Vagina (tissue), 2 donors: ENCODE measurements at regions not wholly inside any gene's neighbourhood (a gene's known extent, or its start where the extent isn't known, plus 50 kb on each side); places are given as distances from the start of the nearest gene placed in this dataset.

Experiments used
- DNase-seq, 2 donors: peaks; one replicate each; pipeline ENCODE4 v3.0.0-alpha.2; 2017; ENCODE audit errors: extremely low spot score in 2 of 2
- H3K27ac ChIP-seq: fragments of 200-600 bp; sonication (generic); one replicate; pipeline ENCODE4 v1.5.1; 2019
- H3K27me3 ChIP-seq: fragments of 200-600 bp; sonication (generic); one replicate; pipeline ENCODE4 v1.5.1; 2019
- H3K36me3 ChIP-seq, 2 donors: fragments of 200-600 bp; sonication (generic); one replicate each; pipeline ENCODE4 v1.5.1; 2017 to 2019
- H3K4me1 ChIP-seq: fragments of 200-600 bp; sonication (generic); one replicate; pipeline ENCODE4 v1.5.1; 2019
- H3K4me3 ChIP-seq, 2 donors: fragments of 200-600 bp; sonication (generic); 1 replicate in 1 of 2; 2 replicates in 1 of 2; pipeline ENCODE4 v1.5.1; 2016 to 2019
- H3K9me3 ChIP-seq: fragments of 200-600 bp; sonication (generic); one replicate; pipeline ENCODE4 v1.5.1; 2019
- CTCF ChIP-seq, 3 experiments: fragments of 450-650 bp in 2 of 3; fragments of 200-600 bp in 1 of 3; sonication (generic) in 1 of 3; IDR thresholded peaks; one replicate each; pipeline ENCODE4 v1.5.1; 2017 to 2019; ENCODE audit warnings: antibody characterized with exemption in 3 of 3, mild to moderate bottlenecking in 2 of 3, moderate library complexity in 2 of 3
- POLR2A ChIP-seq, 2 donors: fragments of 450-650 bp; IDR thresholded peaks; one replicate each; pipeline ENCODE4 v1.6.1; 2017; ENCODE audit warnings: antibody characterized with exemption in 2 of 2, mild to moderate bottlenecking in 2 of 2, moderate library complexity in 2 of 2
- POLR2AphosphoS5 ChIP-seq, 2 donors: sonication (generic); formaldehyde crosslinking; IDR thresholded peaks; one replicate each; pipeline ENCODE4 v1.9.0; 2017; ENCODE audit warnings: antibody characterized with exemption in 2 of 2, mild to moderate bottlenecking in 2 of 2, low read depth in 1 of 2; ENCODE audit not compliant: insufficient read depth in 1 of 2
- intact Hi-C: fragments of 100-400 bp; cut with DNase I; formaldehyde crosslinking; loops from one replicate; pipeline ENCODE4 v1.15.1; 2023

- Histone ChIP-seq H3K27ac (no peak overlapping the region), H3K27me3 (no peaks in the 10 kb centered on the region), H3K4me1 (no peaks in the 10 kb centered on the region), H3K9me3 (peaks cover 7% of the 10 kb centered on the region), H3K4me3 (no peak overlapping the region), H3K36me3 (no peaks in the 10 kb centered on the region)
- no peak for DNase-seq
- intact Hi-C loops, result no loop called here
- TF ChIP-seq CTCF (IDR thresholded peaks at IDR 0.05) (no peak), POLR2AphosphoS5 (IDR thresholded peaks at IDR 0.05; ENCODE audit: insufficient read depth in 1 of 2, low read depth in 1 of 2) (no peak)
Measured at GRCh38 chr14:71604231-71604630, 328.0 kb upstream of the RGS6 start.

GRCh38 chr14:71606064-71606463, 326.2 kb upstream of the RGS6 start:
- Histone ChIP-seq H3K4me3 (no peak overlapping the region), H3K4me1 (no peaks in the 10 kb centered on the region), H3K27ac (no peak overlapping the region), H3K27me3 (no peaks in the 10 kb centered on the region), H3K36me3 (no peaks in the 10 kb centered on the region), H3K9me3 (no peaks in the 10 kb centered on the region)
- TF ChIP-seq CTCF (IDR thresholded peaks at IDR 0.05) (no peak), POLR2A (IDR thresholded peaks at IDR 0.05) (no peak), POLR2AphosphoS5 (IDR thresholded peaks at IDR 0.05; ENCODE audit: insufficient read depth in 1 of 2, low read depth in 1 of 2) (no peak)
- intact Hi-C loops, result no loop called here
- DNase-seq, result no peak

- Histone ChIP-seq H3K27ac (no peak overlapping the region), H3K36me3 (no peaks in the 10 kb centered on the region), H3K27me3 (no peaks in the 10 kb centered on the region), H3K9me3 (no peaks in the 10 kb centered on the region), H3K4me3 (no peak overlapping the region), H3K4me1 (no peaks in the 10 kb centered on the region)
- no peak for TF ChIP-seq CTCF (IDR thresholded peaks at IDR 0.05)
- no peak for TF ChIP-seq POLR2A (IDR thresholded peaks at IDR 0.05)
- TF ChIP-seq POLR2AphosphoS5 (IDR thresholded peaks at IDR 0.05; ENCODE audit: insufficient read depth in 1 of 2, low read depth in 1 of 2), result no peak
- DNase-seq, result no peak
- intact Hi-C loops, result no loop called here
Measured at GRCh38 chr14:71606575-71606974, 325.7 kb upstream of the RGS6 start.

GRCh38 chr14:71607056-71607455, 325.2 kb upstream of the RGS6 start:
- DNase-seq, result no peak
- H3K27ac ChIP-seq, result no peak overlapping the region
- H3K4me1 ChIP-seq, result no peaks in the 10 kb centered on the region
- H3K4me3 ChIP-seq, result no peak overlapping the region
- H3K27me3 ChIP-seq, result no peaks in the 10 kb centered on the region
- no peak for TF ChIP-seq POLR2A (IDR thresholded peaks at IDR 0.05)
- no peak for TF ChIP-seq CTCF (IDR thresholded peaks at IDR 0.05)
- no peak for TF ChIP-seq POLR2AphosphoS5 (IDR thresholded peaks at IDR 0.05; ENCODE audit: insufficient read depth in 1 of 2, low read depth in 1 of 2)
- H3K36me3 ChIP-seq, result no peaks in the 10 kb centered on the region
- intact Hi-C loops, result no loop called here
- no peaks in the 10 kb centered on the region for H3K9me3 ChIP-seq

DNA sequence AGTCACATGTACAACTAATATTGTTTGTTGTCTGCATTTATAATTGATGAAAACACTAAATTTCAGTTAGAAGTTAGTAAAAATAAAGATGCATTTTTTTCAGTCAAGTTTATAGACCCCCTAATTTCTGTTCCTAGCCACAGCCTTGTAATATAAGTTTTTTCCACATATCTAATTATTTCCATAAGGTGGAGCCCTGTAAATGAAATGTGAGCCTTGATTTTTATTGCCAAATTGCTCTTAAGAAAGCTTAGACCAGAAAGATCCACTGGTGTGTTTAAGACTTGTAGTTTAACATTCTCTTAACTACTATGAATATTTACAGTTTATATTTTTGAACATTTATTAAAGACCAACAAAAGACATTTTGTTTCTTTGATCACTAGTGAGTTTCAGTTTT, 322.1 kb upstream of the RGS6 start:
- intact Hi-C loops, result no loop called here
- Histone ChIP-seq H3K9me3 (no peaks in the 10 kb centered on the region), H3K4me1 (no peaks in the 10 kb centered on the region), H3K36me3 (no peaks in the 10 kb centered on the region), H3K27ac (no peak overlapping the region), H3K27me3 (no peaks in the 10 kb centered on the region), H3K4me3 (no peak overlapping the region)
- TF ChIP-seq POLR2AphosphoS5 (IDR thresholded peaks at IDR 0.05; ENCODE audit: insufficient read depth in 1 of 2, low read depth in 1 of 2), result no peak
- no peak for TF ChIP-seq POLR2A (IDR thresholded peaks at IDR 0.05)
- no peak for TF ChIP-seq CTCF (IDR thresholded peaks at IDR 0.05)
- no peak for DNase-seq
